Mucosa of descending colon (tissue), 3 donors: ENCODE measurements at regions not wholly inside any gene's neighbourhood (a gene's known extent, or its start where the extent isn't known, plus 50 kb on each side); places are given as distances from the start of the nearest gene placed in this dataset.

Experiments
- ATAC-seq: fragments of 200-7000 bp; cut with Tn5 transposase; one replicate; pipeline ENCODE4 v1.9.1; 2020; ENCODE audit warnings: mild to moderate bottlenecking, moderate library complexity
- DNase-seq, 3 donors: peaks; one replicate each; pipeline ENCODE4 v3.0.0-alpha.2; 2020
- H3K36me3 ChIP-seq: fragments of 200-600 bp; one replicate; pipeline ENCODE4 v1.8.0; 2021; ENCODE audit warnings: low read depth, mild to moderate bottlenecking
- H3K4me1 ChIP-seq: fragments of 200-600 bp; one replicate; pipeline ENCODE4 v1.8.0; 2021; ENCODE audit warnings: low read depth, mild to moderate bottlenecking
- H3K4me3 ChIP-seq: fragments of 200-600 bp; one replicate; pipeline ENCODE4 v1.8.0; 2021; ENCODE audit warnings: mild to moderate bottlenecking
- H3K9me3 ChIP-seq: fragments of 200-600 bp; one replicate; pipeline ENCODE4 v1.8.0; 2021; ENCODE audit warnings: mild to moderate bottlenecking
- CTCF ChIP-seq: fragments of 200-600 bp; IDR thresholded peaks from one replicate; pipeline ENCODE4 v1.8.0; 2022; ENCODE audit warnings: antibody characterized with exemption, mild to moderate bottlenecking
- intact Hi-C, 2 donors: fragments of 100-400 bp; cut with DNase I in 1 of 2; cut with micrococcal nuclease in 1 of 2; formaldehyde crosslinking; loops; one replicate each; pipeline versions ENCODE4 v1.11.0 to v1.11.1; 2022; cut with DNase I, micrococcal nuclease
- donor health status: DM: no; HTN: no; CAD: no; lungs with moderate emphysema.
- donor health status: DM: no; HTN: no; CAD: no.
- donor health status: DM: no; HTN: yes; CAD: no.

- Histone ChIP-seq H3K36me3 (no peaks in the 10 kb centered on the region), H3K9me3 (peaks cover 12% of the 10 kb centered on the region), H3K4me1 (no peaks in the 10 kb centered on the region), H3K4me3 (no peak overlapping the region)
- TF ChIP-seq CTCF, result no peak
- intact Hi-C loops, result no loop called here
- ATAC-seq (no peak), DNase-seq (no peak)
Measured at GRCh38 chr4:43233321-43233720, 340.8 kb downstream of the GRXCR1 start.

GRCh38 chr4:43234626-43235415 lies 342.3 kb downstream of the GRXCR1 start:
- TF ChIP-seq CTCF, result no peak
- H3K36me3 ChIP-seq, result no peaks in the 10 kb centered on the region
- no peak for ATAC-seq
- H3K4me3 ChIP-seq, result no peak overlapping the region
- H3K4me1 ChIP-seq, result no peaks in the 10 kb centered on the region
- intact Hi-C loops, result no loop called here
- H3K9me3 ChIP-seq, result peaks cover 13% of the 10 kb centered on the region
- no peak for DNase-seq

DNA sequence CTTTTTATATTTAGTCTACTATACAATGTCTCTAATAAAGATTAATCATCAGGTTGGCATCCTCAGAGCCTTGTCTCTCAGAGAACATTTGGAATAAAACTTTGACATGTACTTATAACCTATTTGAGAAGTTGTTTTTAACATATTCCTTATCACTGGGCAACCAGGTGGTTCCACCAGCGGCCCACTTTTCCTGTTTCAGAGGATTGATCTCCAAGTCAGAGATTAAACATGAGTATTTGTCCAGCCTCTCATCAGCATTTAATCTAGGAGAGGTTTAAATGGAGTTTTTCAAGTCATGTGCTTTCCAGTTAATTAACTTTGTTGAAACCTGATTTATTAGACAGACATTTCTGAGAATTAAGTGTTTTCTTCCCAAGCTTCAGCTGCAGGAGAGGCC lies 345.5 kb downstream of the GRXCR1 start:
- ATAC-seq, result no peak
- Histone ChIP-seq H3K4me1 (no peaks in the 10 kb centered on the region), H3K9me3 (peaks cover 14% of the 10 kb centered on the region), H3K4me3 (no peak overlapping the region), H3K36me3 (no peaks in the 10 kb centered on the region)
- intact Hi-C loops, result no loop called here
- DNase-seq, result no peak
- no peak for TF ChIP-seq CTCF

DNA sequence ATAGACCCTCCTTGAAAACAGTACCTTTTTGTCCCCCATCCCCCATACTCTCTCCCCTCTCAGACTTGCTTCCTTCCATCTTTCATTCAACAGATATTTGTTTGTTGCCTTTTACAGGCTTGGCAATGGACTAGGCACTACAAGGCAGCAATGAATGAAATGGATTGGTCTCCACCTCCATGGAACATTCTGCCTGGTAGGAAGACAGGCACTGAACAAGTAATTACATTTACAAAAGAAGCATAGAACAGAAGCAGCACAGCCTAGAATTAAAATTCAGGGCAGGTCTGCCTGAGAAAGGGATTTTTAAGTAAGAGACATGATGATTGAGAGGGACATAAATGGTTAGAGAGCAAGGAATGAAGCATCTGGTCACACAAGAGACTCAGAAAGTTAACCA lies 346.1 kb downstream of the GRXCR1 start:
- Histone ChIP-seq H3K4me3 (no peak overlapping the region), H3K36me3 (no peaks in the 10 kb centered on the region), H3K4me1 (no peaks in the 10 kb centered on the region), H3K9me3 (peaks cover 19% of the 10 kb centered on the region)
- TF ChIP-seq CTCF, result no peak
- intact Hi-C loops, result no loop called here
- ATAC-seq, result no peak
- DNase-seq, result no peak

GRCh38 chr4:43241104-43241503 lies 348.6 kb downstream of the GRXCR1 start:
- Histone ChIP-seq H3K4me1 (no peaks in the 10 kb centered on the region), H3K36me3 (no peaks in the 10 kb centered on the region), H3K9me3 (peaks cover 17% of the 10 kb centered on the region), H3K4me3 (no peak overlapping the region)
- DNase-seq, result no peak
- ATAC-seq, result no peak
- no peak for TF ChIP-seq CTCF
- intact Hi-C loops, result no loop called here
